ENCODE measurements at regions not wholly inside any gene's neighbourhood (a gene's known extent, or its start where the extent isn't known, plus 50 kb on each side); places are given as distances from the start of the nearest gene placed in this dataset.

- TF ChIP-seq POLR2A (IDR thresholded peaks at IDR 0.05; ENCODE audit: low read depth, low read length) (no peak), MAX (IDR thresholded peaks at IDR 0.05; ENCODE audit: insufficient read depth, insufficient read length) (no peak), CTCF (IDR thresholded peaks at IDR 0.05; ENCODE audit: extremely low read depth in 1 of 2, insufficient read depth in 1 of 2, low read depth in 1 of 2, low read length in 2 of 2) (no peak), JUN (IDR thresholded peaks at IDR 0.05; ENCODE audit: borderline replicate concordance, insufficient read depth, insufficient read length, low read depth) (no peak), POLR2AphosphoS5 (IDR thresholded peaks at IDR 0.05; ENCODE audit: insufficient read depth, low read depth, low read length) (no peak), MYC (IDR thresholded peaks at IDR 0.05; ENCODE audit: low read depth, low read length) (no peak), EZH2 (IDR thresholded peaks at IDR 0.05; ENCODE audit: borderline replicate concordance, low read depth, low read length, severe bottlenecking) (no peak), FOS (IDR thresholded peaks at IDR 0.05; ENCODE audit: borderline replicate concordance, insufficient read depth, low read length) (no peak), GATA2 (IDR thresholded peaks at IDR 0.05; ENCODE audit: insufficient read depth, insufficient read length, low read depth, low read length) (no peak)
Measured at GRCh38 chr11:103584720-103585119, 451.7 kb upstream of the DDI1 start.
